ENCODE measurements at regions not wholly inside any gene's neighbourhood (a gene's known extent, or its start where the extent isn't known, plus 50 kb on each side); places are given as distances from the start of the nearest gene placed in this dataset.

DNA sequence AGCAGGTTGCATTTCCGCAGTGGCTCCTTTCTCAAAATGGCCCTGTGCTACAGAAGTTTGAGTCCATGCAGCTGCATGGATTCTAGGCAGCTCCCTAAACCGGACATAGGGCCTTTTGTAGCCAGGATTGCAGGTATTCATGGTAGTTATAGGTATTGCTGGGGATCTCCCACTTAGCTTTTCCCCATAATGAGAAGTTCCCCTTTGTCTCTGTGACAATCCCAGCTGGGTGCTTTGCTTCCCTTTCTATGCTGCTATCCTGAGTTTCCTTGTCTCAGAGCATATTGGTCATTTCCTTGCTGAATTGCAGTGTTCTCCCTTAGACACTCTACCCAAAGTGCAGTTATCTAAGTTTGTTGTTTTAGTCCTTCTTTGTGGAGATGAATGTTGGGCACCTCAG lies 120.9 kb upstream of the MIS18BP1 start:
- Histone ChIP-seq H3K9ac (ENCODE audit: low read length) (no peak overlapping the region), H3K4me1 (ENCODE audit: control insufficient read depth, insufficient read depth, low read length) (peaks cover 8% of the 10 kb centered on the region), H3K27me3 (ENCODE audit: control insufficient read depth, insufficient read depth, low read length) (no peaks in the 10 kb centered on the region), H3K9me3 (ENCODE audit: control insufficient read depth, insufficient read depth, low read depth, low read length) (no peaks in the 10 kb centered on the region), H3K27ac (ENCODE audit: low read depth, low read length) (no peak overlapping the region), H3K36me3 (ENCODE audit: control insufficient read depth, insufficient read depth, low read length) (no peaks in the 10 kb centered on the region), H3K4me3 (ENCODE audit: low read depth, low read length) (no peak overlapping the region)

DNA sequence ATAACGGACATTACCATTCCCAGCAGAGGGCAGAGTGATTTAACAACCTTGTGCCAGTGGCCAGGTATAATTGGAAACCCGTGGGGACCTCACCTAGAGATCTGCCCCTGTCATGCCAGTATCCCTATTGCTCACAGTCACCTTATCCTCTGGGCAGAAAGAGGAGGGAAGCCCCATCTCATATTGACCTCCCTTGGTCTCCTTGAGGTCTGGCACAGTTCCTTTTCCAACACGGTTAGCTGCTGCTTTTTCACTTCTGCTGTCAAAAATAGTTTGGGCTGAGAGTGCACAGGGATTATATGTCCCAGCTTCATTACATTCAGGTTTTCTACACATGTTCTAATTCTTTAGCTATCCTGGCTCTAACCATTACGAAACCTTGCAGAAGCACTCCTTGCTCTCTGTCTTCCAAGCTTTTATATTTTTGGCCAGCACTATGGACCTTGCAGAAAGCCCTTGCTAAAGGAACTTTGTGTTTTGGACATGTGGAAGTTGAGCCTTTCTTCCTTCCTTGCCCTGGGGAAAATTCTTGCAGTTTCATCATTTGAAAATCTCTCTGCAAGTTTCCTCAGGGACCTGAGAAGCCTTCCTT lies 111.7 kb upstream of the MIS18BP1 start:
- Histone ChIP-seq H3K9me3 (ENCODE audit: control insufficient read depth, insufficient read depth, low read depth, low read length) (no peaks in the 10 kb centered on the region), H3K27ac (ENCODE audit: low read depth, low read length) (no peak overlapping the region), H3K9ac (ENCODE audit: low read length) (no peak overlapping the region), H3K4me1 (ENCODE audit: control insufficient read depth, insufficient read depth, low read length) (no peaks in the 10 kb centered on the region), H3K4me3 (ENCODE audit: low read depth, low read length) (no peak overlapping the region), H3K36me3 (ENCODE audit: control insufficient read depth, insufficient read depth, low read length) (no peaks in the 10 kb centered on the region), H3K27me3 (ENCODE audit: control insufficient read depth, insufficient read depth, low read length) (no peaks in the 10 kb centered on the region)

DNA sequence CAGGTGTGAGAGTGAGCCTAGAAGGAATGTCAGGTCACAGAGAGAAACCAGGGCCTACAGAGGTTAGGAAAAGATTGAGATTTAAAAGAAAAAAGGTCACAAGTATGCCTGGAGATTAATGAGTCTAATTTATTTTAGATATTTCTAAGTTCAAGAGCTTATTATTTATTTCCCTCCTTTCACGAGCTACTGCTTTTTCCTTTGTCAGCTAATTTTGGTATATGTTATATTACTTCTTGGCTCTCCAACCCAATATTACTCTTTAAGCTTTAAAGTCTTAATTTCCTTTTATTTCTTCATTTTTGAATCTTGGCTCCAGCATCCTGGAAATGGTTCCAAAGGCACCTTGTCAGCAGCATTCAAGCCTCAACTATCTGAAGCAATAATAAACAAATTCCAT lies 109.5 kb upstream of the MIS18BP1 start:
- H3K36me3 ChIP-seq (ENCODE audit: control insufficient read depth, insufficient read depth, low read length): no peaks in the 10 kb centered on the region
- no peak overlapping the region for H3K4me3 ChIP-seq (ENCODE audit: low read depth, low read length)
- no peak overlapping the region for H3K9ac ChIP-seq (ENCODE audit: low read length)
- H3K27ac ChIP-seq (ENCODE audit: low read depth, low read length): no peak overlapping the region
- H3K27me3 ChIP-seq (ENCODE audit: control insufficient read depth, insufficient read depth, low read length): no peaks in the 10 kb centered on the region
- H3K9me3 ChIP-seq (ENCODE audit: control insufficient read depth, insufficient read depth, low read depth, low read length): no peaks in the 10 kb centered on the region
- H3K4me1 ChIP-seq (ENCODE audit: control insufficient read depth, insufficient read depth, low read length): no peaks in the 10 kb centered on the region

DNA sequence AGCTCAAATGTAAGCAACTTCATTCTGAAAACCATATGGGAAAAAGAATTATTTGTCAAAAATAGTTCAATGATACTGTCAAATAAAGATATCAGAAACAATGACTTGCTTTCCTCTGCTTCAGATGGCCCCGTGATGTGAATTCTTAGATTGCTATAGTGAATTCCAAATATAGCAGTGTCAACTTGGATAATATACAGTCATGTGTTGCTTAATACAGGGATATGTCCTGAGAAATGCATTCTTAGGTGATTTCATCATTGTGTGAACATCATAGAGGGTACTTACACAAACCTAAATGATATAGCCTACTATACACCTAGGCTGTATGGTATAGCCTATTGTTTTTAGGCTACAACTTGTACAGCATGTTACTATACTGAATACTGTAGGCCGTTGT lies 108.7 kb upstream of the MIS18BP1 start:
- Histone ChIP-seq H3K4me1 (ENCODE audit: control insufficient read depth, insufficient read depth, low read length) (no peaks in the 10 kb centered on the region), H3K27ac (ENCODE audit: low read depth, low read length) (no peak overlapping the region), H3K9me3 (ENCODE audit: control insufficient read depth, insufficient read depth, low read depth, low read length) (no peaks in the 10 kb centered on the region), H3K4me3 (ENCODE audit: low read depth, low read length) (no peak overlapping the region), H3K9ac (ENCODE audit: low read length) (no peak overlapping the region), H3K36me3 (ENCODE audit: control insufficient read depth, insufficient read depth, low read length) (no peaks in the 10 kb centered on the region), H3K27me3 (ENCODE audit: control insufficient read depth, insufficient read depth, low read length) (no peaks in the 10 kb centered on the region)

DNA sequence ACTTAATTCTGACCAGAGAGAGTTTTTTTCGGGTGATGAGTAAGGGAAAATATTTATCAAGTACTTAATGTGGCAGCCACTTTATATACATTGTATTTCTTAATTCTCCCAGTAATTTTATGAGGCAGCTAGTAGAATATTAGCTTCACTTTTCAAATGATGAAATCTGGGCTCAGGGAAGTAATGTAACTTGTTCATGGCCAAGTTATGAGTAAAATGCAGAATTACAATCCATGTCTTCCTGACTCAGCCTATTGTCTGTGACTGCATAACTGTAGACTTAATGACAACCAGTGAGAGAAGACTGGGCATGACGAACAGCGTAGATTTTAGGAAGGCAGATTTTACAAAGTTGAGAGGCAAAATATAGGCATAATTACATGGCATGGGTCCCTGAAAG lies 106.7 kb upstream of the MIS18BP1 start:
- H3K9ac ChIP-seq (ENCODE audit: low read length): no peak overlapping the region
- no peaks in the 10 kb centered on the region for H3K27me3 ChIP-seq (ENCODE audit: control insufficient read depth, insufficient read depth, low read length)

DNA sequence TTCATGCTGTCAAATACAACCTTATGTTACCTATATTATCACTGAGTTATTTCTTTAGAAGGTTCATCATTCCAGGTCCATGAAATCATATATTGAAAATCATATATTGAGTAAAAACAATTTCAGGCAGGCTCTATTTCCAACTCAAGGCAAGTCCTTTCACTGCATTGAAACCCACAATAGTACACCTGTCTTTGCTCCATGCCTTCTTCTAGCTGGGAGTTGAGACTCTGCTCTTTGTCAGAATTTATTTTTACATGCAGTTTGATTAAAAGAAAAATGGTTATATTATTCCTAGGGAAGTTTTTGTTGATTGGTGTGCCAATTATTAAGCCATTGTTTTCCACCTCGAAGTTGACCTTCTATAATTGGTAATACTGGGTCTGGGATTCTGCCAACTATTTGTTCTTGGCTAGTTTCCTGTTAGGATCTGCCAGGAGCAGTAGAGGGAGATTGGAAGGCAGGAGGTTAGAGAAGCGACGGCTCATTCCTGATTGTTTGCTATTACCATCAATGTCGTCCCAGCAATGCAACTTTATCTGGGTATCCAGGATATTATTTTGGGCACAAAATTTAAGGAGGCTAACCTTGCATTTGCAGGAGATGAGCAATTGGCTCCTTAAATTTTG lies 79.5 kb upstream of the MIS18BP1 start:
- Histone ChIP-seq H3K9me3 (ENCODE audit: control insufficient read depth, insufficient read depth, low read depth, low read length) (no peaks in the 10 kb centered on the region; the same call in 1 of the 2 replicates), H3K27me3 (ENCODE audit: control insufficient read depth, insufficient read depth, low read length) (no peaks in the 10 kb centered on the region), H3K4me1 (ENCODE audit: control insufficient read depth, insufficient read depth, low read length) (no peaks in the 10 kb centered on the region), H3K27ac (ENCODE audit: low read depth, low read length) (no peak overlapping the region), H3K4me3 (ENCODE audit: low read depth, low read length) (no peak overlapping the region), H3K9ac (ENCODE audit: low read length) (no peak overlapping the region), H3K36me3 (ENCODE audit: control insufficient read depth, insufficient read depth, low read length) (no peaks in the 10 kb centered on the region)

More for the DNA sequence above, 106.7 kb upstream of the MIS18BP1 start:
- H3K9me3 ChIP-seq (ENCODE audit: control insufficient read depth, insufficient read depth, low read depth, low read length): no peaks in the 10 kb centered on the region
- no peak overlapping the region for H3K27ac ChIP-seq (ENCODE audit: low read depth, low read length)
- H3K4me3 ChIP-seq (ENCODE audit: low read depth, low read length): no peak overlapping the region
- H3K36me3 ChIP-seq (ENCODE audit: control insufficient read depth, insufficient read depth, low read length): no peaks in the 10 kb centered on the region
- no peaks in the 10 kb centered on the region for H3K4me1 ChIP-seq (ENCODE audit: control insufficient read depth, insufficient read depth, low read length)

DNA sequence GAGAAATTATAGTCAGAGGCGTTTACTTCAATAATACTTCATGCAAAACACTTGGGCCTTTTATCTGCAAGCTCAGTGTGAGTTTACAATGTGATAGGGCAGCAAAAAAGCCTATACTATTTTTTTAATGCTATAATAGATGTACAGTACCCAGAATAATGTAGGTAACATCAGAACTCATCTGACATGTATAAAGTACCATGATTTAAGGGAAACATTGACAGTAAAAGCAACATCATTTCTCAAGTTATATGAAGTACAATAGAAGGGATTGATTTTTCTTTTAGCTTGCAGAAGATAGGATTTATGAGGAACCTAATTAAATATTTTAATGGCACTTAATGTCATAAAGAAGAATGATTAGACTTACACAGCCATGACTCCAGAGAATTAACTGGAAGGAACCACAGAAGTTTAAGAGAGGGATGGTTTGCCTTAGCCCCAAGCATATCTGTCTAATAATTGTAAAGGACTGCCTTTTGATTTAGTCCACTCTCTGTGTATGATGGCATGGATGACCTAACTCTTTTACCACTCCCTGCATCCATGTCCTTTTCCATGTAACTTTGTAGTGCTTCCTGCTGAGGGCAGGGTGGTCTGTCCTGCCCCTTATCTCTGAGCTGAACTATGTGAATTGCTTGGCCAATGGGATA lies 55.9 kb upstream of the MIS18BP1 start:
- Histone ChIP-seq H3K27me3 (ENCODE audit: control insufficient read depth, insufficient read depth, low read length) (no peaks in the 10 kb centered on the region), H3K36me3 (ENCODE audit: control insufficient read depth, insufficient read depth, low read length) (no peaks in the 10 kb centered on the region), H3K27ac (ENCODE audit: low read depth, low read length) (no peak overlapping the region), H3K9me3 (ENCODE audit: control insufficient read depth, insufficient read depth, low read depth, low read length) (no peaks in the 10 kb centered on the region), H3K4me1 (ENCODE audit: control insufficient read depth, insufficient read depth, low read length) (no peaks in the 10 kb centered on the region), H3K9ac (ENCODE audit: low read length) (no peak overlapping the region), H3K4me3 (ENCODE audit: low read depth, low read length) (no peak overlapping the region)
